HG02588 (cell line): ENCODE measurements at regions not wholly inside any gene's neighbourhood (a gene's known extent, or its start where the extent isn't known, plus 50 kb on each side); places are given as distances from the start of the nearest gene placed in this dataset.
"Not testable (repeated sequence)": the region's sequence is repeated elsewhere in the genome, so short reads cannot be mapped to it uniquely, and the experiment has no call there.

ENCODE experiments used
- ATAC-seq: cut with Tn5 transposase; IDR thresholded peaks from one replicate; pipeline ENCODE4 v1.9.1; 2021; ENCODE audit warnings: mild to moderate bottlenecking, moderate library complexity; ENCODE audit not compliant: unreplicated experiment

GRCh38 chr6:137968455-137968804 lies 101.4 kb downstream of the TNFAIP3 start:
- ATAC-seq: no peak

- no peak for ATAC-seq
Observed at GRCh38 chr6:137968901-137969300, 101.8 kb downstream of the TNFAIP3 start.

GRCh38 chr6:137969874-137970273 lies 102.8 kb downstream of the TNFAIP3 start:
- ATAC-seq: no peak

GRCh38 chr6:137970368-137970767 lies 103.3 kb downstream of the TNFAIP3 start:
- ATAC-seq: no peak

GRCh38 chr6:137973201-137973600 lies 106.1 kb downstream of the TNFAIP3 start:
- ATAC-seq: no peak

GRCh38 chr6:137975188-137975940 lies 108.3 kb downstream of the TNFAIP3 start:
- no peak for ATAC-seq

- ATAC-seq: no peak
Observed at GRCh38 chr6:137976430-137976829, 109.4 kb downstream of the TNFAIP3 start.

- ATAC-seq: no peak
Observed at GRCh38 chr6:137977206-137977605, 110.1 kb downstream of the TNFAIP3 start.

- ATAC-seq: no peak
Observed at GRCh38 chr6:137977814-137978213, 110.8 kb downstream of the TNFAIP3 start.

- no peak for ATAC-seq
Observed at GRCh38 chr6:137978252-137978896, 111.3 kb downstream of the TNFAIP3 start.

GRCh38 chr6:137979263-137979662 lies 112.2 kb downstream of the TNFAIP3 start:
- not testable (repeated sequence) for ATAC-seq

GRCh38 chr6:137980777-137981176 lies 113.7 kb downstream of the TNFAIP3 start:
- no peak for ATAC-seq

- ATAC-seq: no peak
Observed at GRCh38 chr6:137981758-137982157, 114.7 kb downstream of the TNFAIP3 start.

- ATAC-seq: no peak
Observed at GRCh38 chr6:137982418-137983189, 115.5 kb downstream of the TNFAIP3 start.

- no peak for ATAC-seq
Observed at GRCh38 chr6:137983269-137983668, 116.2 kb downstream of the TNFAIP3 start.

GRCh38 chr6:137989664-137990063 lies 117.6 kb downstream of the PERP start:
- ATAC-seq: no peak

- no peak for ATAC-seq
Observed at GRCh38 chr6:137995371-137995770, 111.8 kb downstream of the PERP start.

GRCh38 chr6:137998461-137999019 lies 108.7 kb downstream of the PERP start:
- no peak for ATAC-seq

- ATAC-seq: no peak
Observed at GRCh38 chr6:137999815-138000214, 107.4 kb downstream of the PERP start.

- ATAC-seq: no peak
Observed at GRCh38 chr6:138000941-138001340, 106.3 kb downstream of the PERP start.

GRCh38 chr6:138001750-138002349 lies 105.4 kb downstream of the PERP start:
- no peak for ATAC-seq
